HEK293 (cell line): ENCODE measurements at regions not wholly inside any gene's neighbourhood (a gene's known extent, or its start where the extent isn't known, plus 50 kb on each side); places are given as distances from the start of the nearest gene placed in this dataset.

Source experiments
- CTCF ChIA-PET: fragments of 350-600 bp; formaldehyde crosslinking; extraction: SDS; loops from one replicate; lab custom pipeline; 2021; ENCODE audit warnings: antibody characterized with exemption; lab: Yijun Ruan, JAX
- POLR2A ChIA-PET: fragments of 300-600 bp; formaldehyde crosslinking; extraction: SDS; loops from one replicate; lab custom pipeline; 2020; ENCODE audit warnings: antibody characterized with exemption, inconsistent platforms; lab: Yijun Ruan, JAX
- H3K27ac ChIP-seq: fragments of 200-500 bp; sonication (Bioruptor generic); 2 replicates; pipeline ENCODE4 v1.5.1; 2014; ENCODE audit warnings: low read depth, low read length, control low read depth, inconsistent platforms; ENCODE audit errors: extremely low read depth
- H3K36me3 ChIP-seq, 2 experiments: fragments of 200-500 bp in 1 of 2; sonication (Bioruptor generic) in 1 of 2; 1 replicate in 1 of 2; 2 replicates in 1 of 2; pipeline ENCODE4 v1.5.1; 2014 to 2017; ENCODE audit warnings: inconsistent platforms in 2 of 2, low read length in 2 of 2; ENCODE audit not compliant: control insufficient read depth in 2 of 2, insufficient read depth in 1 of 2
- H3K4me1 ChIP-seq: fragments of 200-500 bp; sonication (Bioruptor generic); 2 replicates; pipeline ENCODE4 v1.5.1; 2014; ENCODE audit warnings: mild to moderate bottlenecking, low read length, inconsistent platforms; ENCODE audit not compliant: control insufficient read depth, insufficient read depth
- H3K4me3 ChIP-seq: 2 replicates; pipeline ENCODE4 v1.5.1; 2011; ENCODE audit warnings: low read depth, mild to moderate bottlenecking, control low read depth, low read length, moderate library complexity
- H3K9me3 ChIP-seq: fragments of 200-500 bp; sonication (Bioruptor generic); 2 replicates; pipeline ENCODE4 v1.5.1; 2014; ENCODE audit warnings: low read depth, low read length, inconsistent platforms; ENCODE audit not compliant: control insufficient read depth, insufficient read depth
- GLI2 ChIP-seq: fragments of 450-650 bp; formaldehyde crosslinking; IDR thresholded peaks from 2 replicates; pipeline ENCODE4; 2017; ENCODE audit warnings: missing biosample characterization, missing genetic modification characterization, low read depth, borderline replicate concordance
- MYNN ChIP-seq: fragments of 450-650 bp; formaldehyde crosslinking; IDR thresholded peaks from 2 replicates; pipeline ENCODE4 v1.5.1; 2016; ENCODE audit warnings: missing biosample characterization, missing genetic modification characterization, borderline replicate concordance
- MZF1 ChIP-seq: fragments of 450-650 bp; formaldehyde crosslinking; IDR thresholded peaks from 2 replicates; pipeline ENCODE4 v1.5.1; 2017; ENCODE audit warnings: missing biosample characterization, missing genetic modification characterization, borderline replicate concordance
- YY2 ChIP-seq: fragments of 450-650 bp; formaldehyde crosslinking; IDR thresholded peaks from 2 replicates; pipeline ENCODE4 v1.5.1; 2016; ENCODE audit warnings: missing biosample characterization, missing genetic modification characterization
- ZFP41 ChIP-seq: fragments of 450-650 bp; formaldehyde crosslinking; IDR thresholded peaks from 2 replicates; pipeline ENCODE4 v1.5.1; 2016; ENCODE audit warnings: missing biosample characterization, missing genetic modification characterization, borderline replicate concordance
- ZFP69B ChIP-seq: fragments of 450-650 bp; formaldehyde crosslinking; IDR thresholded peaks from 2 replicates; pipeline ENCODE4 v1.5.1; 2016; ENCODE audit warnings: missing biosample characterization, missing genetic modification characterization
- ZNF146 ChIP-seq: fragments of 450-650 bp; formaldehyde crosslinking; IDR thresholded peaks from 2 replicates; pipeline ENCODE4 v1.5.1; 2016; ENCODE audit warnings: missing biosample characterization, missing genetic modification characterization
- ZNF169 ChIP-seq: fragments of 450-650 bp; formaldehyde crosslinking; IDR thresholded peaks from 2 replicates; pipeline ENCODE4 v1.5.1; 2016; ENCODE audit warnings: missing biosample characterization, missing genetic modification characterization
- ZNF221 ChIP-seq: fragments of 450-650 bp; formaldehyde crosslinking; IDR thresholded peaks from 2 replicates; pipeline ENCODE4 v1.5.1; 2017; ENCODE audit warnings: missing biosample characterization, missing genetic modification characterization, borderline replicate concordance
- ZNF23 ChIP-seq: fragments of 450-650 bp; formaldehyde crosslinking; IDR thresholded peaks from 2 replicates; pipeline ENCODE4 v1.5.1; 2016; ENCODE audit warnings: missing biosample characterization, missing genetic modification characterization, borderline replicate concordance
- ZNF24 ChIP-seq: fragments of 450-650 bp; formaldehyde crosslinking; IDR thresholded peaks from 2 replicates; pipeline ENCODE4 v1.5.1; 2016; ENCODE audit warnings: missing biosample characterization, missing genetic modification characterization
- ZNF266 ChIP-seq: fragments of 450-650 bp; formaldehyde crosslinking; IDR thresholded peaks from 2 replicates; pipeline ENCODE4 v1.5.1; 2016; ENCODE audit warnings: missing biosample characterization, missing genetic modification characterization, low read depth
- ZNF416 ChIP-seq: fragments of 450-650 bp; formaldehyde crosslinking; IDR thresholded peaks from 2 replicates; pipeline ENCODE4 v1.5.1; 2016; ENCODE audit warnings: missing biosample characterization, missing genetic modification characterization
- ZNF510 ChIP-seq: fragments of 450-650 bp; formaldehyde crosslinking; IDR thresholded peaks from 2 replicates; pipeline ENCODE4 v1.5.1; 2018; ENCODE audit warnings: mild to moderate bottlenecking, missing genetic modification characterization, missing biosample characterization; ENCODE audit not compliant: insufficient replicate concordance
- ZNF549 ChIP-seq: fragments of 450-650 bp; IDR thresholded peaks from 2 replicates; pipeline ENCODE4 v1.5.1; 2018; ENCODE audit warnings: missing biosample characterization, missing genetic modification characterization, mild to moderate bottlenecking, inconsistent platforms, moderate library complexity
- ZNF624 ChIP-seq: fragments of 450-650 bp; formaldehyde crosslinking; IDR thresholded peaks from 2 replicates; pipeline ENCODE4 v1.5.1; 2017; ENCODE audit warnings: missing biosample characterization, missing genetic modification characterization
- ZNF654 ChIP-seq: fragments of 450-650 bp; formaldehyde crosslinking; IDR thresholded peaks from 2 replicates; pipeline ENCODE4 v1.5.1; 2016; ENCODE audit warnings: low read depth, missing biosample characterization, missing genetic modification characterization
- ZSCAN16 ChIP-seq: fragments of 450-650 bp; formaldehyde crosslinking; IDR thresholded peaks from 2 replicates; pipeline ENCODE4 v1.5.1; 2016; ENCODE audit warnings: missing biosample characterization, missing genetic modification characterization
- TF ChIP-seq, protein P1 (sequence below): fragments of 450-650 bp; formaldehyde crosslinking; IDR thresholded peaks from 2 replicates; pipeline ENCODE4 v1.5.1; 2016; ENCODE audit warnings: missing biosample characterization, missing genetic modification characterization
- TF ChIP-seq, protein P2 (sequence below): fragments of 450-650 bp; formaldehyde crosslinking; IDR thresholded peaks from 2 replicates; pipeline ENCODE4 v1.5.1; 2017; ENCODE audit warnings: missing biosample characterization, missing genetic modification characterization
- TF ChIP-seq, protein P3 (sequence below): fragments of 450-650 bp; formaldehyde crosslinking; IDR thresholded peaks from 2 replicates; pipeline ENCODE4 v1.5.1; 2016; ENCODE audit warnings: missing biosample characterization, missing genetic modification characterization

DNA sequence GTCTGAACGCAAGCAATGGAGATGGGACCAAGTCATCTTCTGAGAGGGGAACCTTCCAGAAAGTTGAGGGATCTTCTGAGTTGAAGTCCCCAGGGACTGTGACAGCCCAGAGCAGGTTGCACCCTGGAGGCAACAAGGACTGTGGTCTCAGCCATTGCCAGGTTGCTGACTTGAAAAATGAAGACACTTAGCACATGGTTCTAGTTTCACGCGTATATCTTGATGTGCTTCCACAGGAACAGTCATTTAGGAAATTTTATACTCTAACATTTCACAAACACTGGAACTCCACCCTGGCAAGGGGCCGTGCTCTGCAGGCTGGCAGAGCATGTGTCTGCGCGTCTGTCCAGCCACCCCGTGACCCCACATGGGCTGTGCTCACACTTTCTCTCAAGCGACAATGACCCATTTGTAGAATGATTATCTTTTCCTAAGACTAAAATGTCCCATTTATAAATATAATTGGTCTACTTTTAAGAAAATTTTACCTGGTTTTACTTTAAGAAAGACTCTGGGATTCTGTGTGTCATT is 157.0 kb downstream of the ERMARD start (continued):
- TF ChIP-seq, protein P1, sequence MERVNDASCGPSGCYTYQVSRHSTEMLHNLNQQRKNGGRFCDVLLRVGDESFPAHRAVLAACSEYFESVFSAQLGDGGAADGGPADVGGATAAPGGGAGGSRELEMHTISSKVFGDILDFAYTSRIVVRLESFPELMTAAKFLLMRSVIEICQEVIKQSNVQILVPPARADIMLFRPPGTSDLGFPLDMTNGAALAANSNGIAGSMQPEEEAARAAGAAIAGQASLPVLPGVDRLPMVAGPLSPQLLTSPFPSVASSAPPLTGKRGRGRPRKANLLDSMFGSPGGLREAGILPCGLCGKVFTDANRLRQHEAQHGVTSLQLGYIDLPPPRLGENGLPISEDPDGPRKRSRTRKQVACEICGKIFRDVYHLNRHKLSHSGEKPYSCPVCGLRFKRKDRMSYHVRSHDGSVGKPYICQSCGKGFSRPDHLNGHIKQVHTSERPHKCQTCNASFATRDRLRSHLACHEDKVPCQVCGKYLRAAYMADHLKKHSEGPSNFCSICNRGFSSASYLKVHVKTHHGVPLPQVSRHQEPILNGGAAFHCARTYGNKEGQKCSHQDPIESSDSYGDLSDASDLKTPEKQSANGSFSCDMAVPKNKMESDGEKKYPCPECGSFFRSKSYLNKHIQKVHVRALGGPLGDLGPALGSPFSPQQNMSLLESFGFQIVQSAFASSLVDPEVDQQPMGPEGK (tag by site-specific recombination): no peak
- TF ChIP-seq ZNF169 (tag by site-specific recombination) (no peak), ZNF510 (tag by site-specific recombination) (no peak), ZNF221 (tag by site-specific recombination) (no peak), GLI2 (tag by site-specific recombination) (no peak), ZNF23 (tag by site-specific recombination) (no peak)

DNA sequence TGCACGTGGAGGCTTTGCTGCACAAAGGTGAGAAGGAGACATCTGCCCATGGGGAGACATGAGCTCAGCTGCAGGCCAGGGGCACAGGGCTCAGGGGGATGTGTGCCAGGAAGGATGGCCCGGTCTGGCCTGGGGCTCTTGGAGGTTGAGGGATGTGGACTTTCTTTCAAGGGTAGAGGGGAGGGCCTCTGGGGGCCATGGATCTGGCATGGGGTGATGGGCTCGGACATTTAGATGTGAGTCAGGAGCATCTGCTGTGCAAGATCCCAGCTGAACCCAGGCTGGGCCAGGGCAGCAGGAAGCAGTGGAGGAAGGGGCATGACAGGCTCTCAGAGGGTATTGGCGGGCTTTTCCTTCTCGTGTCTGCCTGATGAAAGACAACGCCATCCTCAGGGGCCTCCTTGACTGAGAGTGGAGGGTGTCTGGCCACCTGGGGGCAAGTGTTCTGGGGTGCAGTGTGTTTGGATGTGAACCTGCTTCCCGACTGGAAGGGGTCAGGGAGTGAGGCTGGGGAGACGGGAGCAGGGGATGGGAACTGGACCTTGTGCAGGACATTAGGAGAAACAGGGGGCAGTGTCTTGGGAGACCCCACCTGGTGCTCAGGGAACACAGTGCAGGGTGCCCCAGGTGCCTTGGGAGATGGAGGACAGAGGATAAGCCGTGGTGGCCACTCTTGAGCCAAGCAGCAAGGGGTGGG is 156.1 kb downstream of the ERMARD start:
- Histone ChIP-seq H3K9me3 (no peaks in the 10 kb centered on the region), H3K36me3 (no peaks in the 10 kb centered on the region), H3K27ac (no peak overlapping the region), H3K4me3 (no peak overlapping the region), H3K4me1 (no peaks in the 10 kb centered on the region)
- POLR2A ChIA-PET: no interaction called here
- CTCF ChIA-PET: interaction anchor here (0.7 kb wide), 1 partner anchor 19 kb away, joined by 3 read pairs; no protein-coding TSS in a partner anchor
- TF ChIP-seq, protein P2, sequence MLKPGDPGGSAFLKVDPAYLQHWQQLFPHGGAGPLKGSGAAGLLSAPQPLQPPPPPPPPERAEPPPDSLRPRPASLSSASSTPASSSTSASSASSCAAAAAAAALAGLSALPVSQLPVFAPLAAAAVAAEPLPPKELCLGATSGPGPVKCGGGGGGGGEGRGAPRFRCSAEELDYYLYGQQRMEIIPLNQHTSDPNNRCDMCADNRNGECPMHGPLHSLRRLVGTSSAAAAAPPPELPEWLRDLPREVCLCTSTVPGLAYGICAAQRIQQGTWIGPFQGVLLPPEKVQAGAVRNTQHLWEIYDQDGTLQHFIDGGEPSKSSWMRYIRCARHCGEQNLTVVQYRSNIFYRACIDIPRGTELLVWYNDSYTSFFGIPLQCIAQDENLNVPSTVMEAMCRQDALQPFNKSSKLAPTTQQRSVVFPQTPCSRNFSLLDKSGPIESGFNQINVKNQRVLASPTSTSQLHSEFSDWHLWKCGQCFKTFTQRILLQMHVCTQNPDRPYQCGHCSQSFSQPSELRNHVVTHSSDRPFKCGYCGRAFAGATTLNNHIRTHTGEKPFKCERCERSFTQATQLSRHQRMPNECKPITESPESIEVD (tag by site-specific recombination): no peak
- TF ChIP-seq ZNF654 (tag by site-specific recombination): no peak
- no peak for TF ChIP-seq MYNN (tag by site-specific recombination)
- TF ChIP-seq ZNF146 (tag by site-specific recombination): no peak
- TF ChIP-seq ZNF624 (tag by site-specific recombination): no peak
- no peak for TF ChIP-seq ZNF549 (tag by site-specific recombination)
- no peak for TF ChIP-seq ZNF266 (tag by site-specific recombination)
- TF ChIP-seq ZFP41 (tag by site-specific recombination): no peak
- no peak for TF ChIP-seq YY2
- TF ChIP-seq MZF1 (tag by site-specific recombination): no peak
- no peak for TF ChIP-seq ZNF416
- no peak for TF ChIP-seq ZSCAN16 (tag by site-specific recombination)
- TF ChIP-seq ZFP69B: no peak
- no peak for TF ChIP-seq ZNF24
- TF ChIP-seq, protein P3, sequence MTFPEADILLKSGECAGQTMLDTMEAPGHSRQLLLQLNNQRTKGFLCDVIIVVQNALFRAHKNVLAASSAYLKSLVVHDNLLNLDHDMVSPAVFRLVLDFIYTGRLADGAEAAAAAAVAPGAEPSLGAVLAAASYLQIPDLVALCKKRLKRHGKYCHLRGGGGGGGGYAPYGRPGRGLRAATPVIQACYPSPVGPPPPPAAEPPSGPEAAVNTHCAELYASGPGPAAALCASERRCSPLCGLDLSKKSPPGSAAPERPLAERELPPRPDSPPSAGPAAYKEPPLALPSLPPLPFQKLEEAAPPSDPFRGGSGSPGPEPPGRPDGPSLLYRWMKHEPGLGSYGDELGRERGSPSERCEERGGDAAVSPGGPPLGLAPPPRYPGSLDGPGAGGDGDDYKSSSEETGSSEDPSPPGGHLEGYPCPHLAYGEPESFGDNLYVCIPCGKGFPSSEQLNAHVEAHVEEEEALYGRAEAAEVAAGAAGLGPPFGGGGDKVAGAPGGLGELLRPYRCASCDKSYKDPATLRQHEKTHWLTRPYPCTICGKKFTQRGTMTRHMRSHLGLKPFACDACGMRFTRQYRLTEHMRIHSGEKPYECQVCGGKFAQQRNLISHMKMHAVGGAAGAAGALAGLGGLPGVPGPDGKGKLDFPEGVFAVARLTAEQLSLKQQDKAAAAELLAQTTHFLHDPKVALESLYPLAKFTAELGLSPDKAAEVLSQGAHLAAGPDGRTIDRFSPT (tag by site-specific recombination): no peak
